HG02678 (cell line): ENCODE measurements at regions not wholly inside any gene's neighbourhood (a gene's known extent, or its start where the extent isn't known, plus 50 kb on each side); places are given as distances from the start of the nearest gene placed in this dataset.
"Not testable (repeated sequence)": the region's sequence is repeated elsewhere in the genome, so short reads cannot be mapped to it uniquely, and the experiment has no call there.

ENCODE experiments used
- ATAC-seq: cut with Tn5 transposase; IDR thresholded peaks from one replicate; pipeline ENCODE4 v1.9.1; 2021; ENCODE audit warnings: mild to moderate bottlenecking, moderate library complexity; ENCODE audit not compliant: unreplicated experiment

DNA sequence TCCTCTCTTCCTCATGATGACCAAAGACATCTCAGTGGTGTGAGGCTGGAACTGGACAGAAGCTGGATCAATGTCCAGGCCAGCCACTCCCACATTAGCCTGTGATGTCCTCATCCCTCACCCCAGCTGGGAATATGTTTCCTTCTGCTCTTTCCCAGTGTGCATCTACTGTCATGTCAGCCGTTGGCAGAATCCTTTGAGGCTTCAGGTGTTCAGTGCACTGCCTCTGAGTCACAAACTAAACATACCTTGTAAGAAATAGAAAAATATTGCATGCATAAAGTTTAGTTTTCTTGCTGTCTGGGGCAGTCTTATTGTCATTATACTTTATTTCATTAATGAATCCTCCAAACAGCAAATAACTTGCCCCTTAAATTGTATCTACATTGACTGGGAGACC lies 161.6 kb upstream of the RASGRP1 start:
- no peak for ATAC-seq

- ATAC-seq: no peak
These were observed 168.7 kb upstream of the RASGRP1 start for GRCh38 chr15:38733331-38733730.

DNA sequence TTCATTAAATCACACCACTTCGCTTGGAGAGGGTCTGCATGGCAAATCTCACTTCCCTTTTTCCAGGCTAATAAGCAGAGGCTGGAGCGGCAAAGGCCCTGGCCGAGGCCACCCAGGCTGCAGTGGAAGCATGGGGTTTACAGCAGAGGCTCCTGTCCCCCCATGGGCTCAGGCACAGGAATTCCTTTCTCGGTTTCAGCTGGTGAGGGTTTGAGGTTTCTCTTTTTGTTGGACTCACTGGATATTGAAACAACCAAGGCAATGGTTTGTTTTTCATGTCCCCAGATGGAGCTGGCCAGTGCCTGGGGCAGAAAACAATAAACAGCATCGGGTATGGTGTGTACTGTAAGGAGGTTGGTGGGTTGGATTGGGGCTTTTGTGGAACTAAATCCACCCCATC lies 175.6 kb upstream of the RASGRP1 start:
- ATAC-seq: no peak

DNA sequence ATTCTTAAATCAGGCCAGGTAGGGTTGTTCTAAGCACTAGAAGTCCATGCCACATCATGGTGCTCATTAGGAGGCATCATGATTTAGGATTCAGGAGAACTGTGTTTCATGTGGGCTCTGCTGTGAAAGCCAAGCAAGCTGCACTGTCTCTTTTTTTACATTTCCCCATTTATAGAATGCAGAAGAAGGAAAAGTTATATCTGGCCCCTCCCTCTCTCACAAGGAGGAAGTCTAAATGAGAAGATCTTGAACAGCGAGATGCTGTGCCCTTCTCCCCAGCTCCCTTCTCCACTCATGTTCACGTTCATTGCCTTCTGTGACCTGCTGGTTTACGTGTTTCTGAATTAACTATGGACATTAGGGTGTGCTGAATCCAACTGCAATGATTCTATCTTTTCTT lies 178.5 kb upstream of the RASGRP1 start:
- ATAC-seq: no peak

DNA sequence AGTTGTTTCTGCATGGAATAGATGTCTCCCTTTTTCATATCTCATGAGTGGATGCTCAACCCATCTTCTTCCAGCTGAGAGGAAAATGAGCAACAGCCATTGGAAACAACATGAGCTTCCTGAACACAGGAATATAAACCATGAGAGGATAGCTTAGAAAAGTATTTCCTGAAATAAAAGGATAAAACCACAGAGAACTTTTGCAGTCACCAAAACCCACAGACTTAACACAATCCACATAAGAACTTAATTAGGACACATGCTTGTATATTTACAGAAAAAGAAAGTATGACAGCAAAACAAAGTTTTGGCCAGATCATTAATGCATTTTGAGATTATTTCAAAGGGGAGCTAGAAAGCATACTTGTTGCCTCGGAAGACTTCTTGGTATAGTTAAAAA lies 180.5 kb upstream of the RASGRP1 start:
- no peak for ATAC-seq

DNA sequence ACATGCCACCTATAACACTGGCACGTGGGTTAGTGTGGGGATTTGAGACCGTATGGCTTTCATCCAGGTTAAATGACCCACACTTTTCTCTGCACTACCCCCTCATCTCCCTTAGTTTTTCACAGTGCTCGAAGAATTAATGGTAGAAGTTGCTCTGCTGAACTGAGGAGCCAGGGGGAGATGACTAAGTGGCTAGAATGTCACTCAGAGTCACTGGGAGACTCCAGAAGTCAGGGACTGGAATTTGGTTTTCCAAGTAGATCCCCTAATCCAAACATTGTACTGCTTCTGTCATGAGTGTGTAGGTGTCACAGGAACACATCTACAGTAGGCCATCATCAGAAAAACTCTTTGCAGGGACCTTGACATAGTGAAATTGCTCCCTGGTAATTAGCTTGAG lies 181.0 kb upstream of the RASGRP1 start:
- ATAC-seq: no peak

DNA sequence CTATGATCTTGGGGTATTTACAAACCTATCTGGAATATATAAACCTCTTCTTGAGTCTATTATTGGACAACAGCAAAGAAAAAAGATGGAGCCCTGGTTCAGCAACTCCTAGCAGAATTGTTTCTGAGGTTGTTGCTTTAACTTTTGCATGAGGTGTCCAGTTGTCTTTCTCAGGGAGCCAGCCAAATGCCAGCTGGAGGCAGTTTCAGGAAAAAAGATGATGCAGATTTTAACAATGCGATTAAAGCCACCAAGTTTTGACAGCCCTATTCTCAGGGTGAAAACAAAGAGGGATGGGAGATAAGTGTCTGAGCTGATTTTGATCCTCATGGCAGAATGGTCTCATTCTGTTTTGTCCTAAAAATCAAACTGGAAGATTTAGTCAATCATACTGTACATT lies 181.6 kb upstream of the RASGRP1 start:
- ATAC-seq: no peak

DNA sequence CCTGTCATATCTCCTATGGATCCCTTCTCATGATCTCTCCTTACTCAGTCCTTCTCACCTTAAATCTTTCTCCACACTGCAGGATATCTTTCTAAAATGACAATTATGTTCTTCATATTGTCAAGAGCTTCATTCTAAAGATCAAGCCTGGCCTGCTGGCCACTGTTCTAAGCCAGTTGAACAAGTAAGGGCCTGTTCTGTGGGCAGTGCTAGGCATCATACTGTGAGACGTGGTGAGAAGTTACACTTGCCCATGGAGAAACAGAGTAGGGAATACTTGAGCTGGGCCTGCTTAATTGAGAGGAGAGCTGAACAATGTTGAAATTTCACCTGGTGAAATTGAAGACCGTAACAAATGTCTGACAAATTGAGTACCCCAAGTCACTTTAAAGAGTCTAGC lies 184.1 kb upstream of the RASGRP1 start:
- no peak for ATAC-seq

GRCh38 chr15:38750786-38751185 lies 186.2 kb upstream of the RASGRP1 start:
- ATAC-seq: no peak

DNA sequence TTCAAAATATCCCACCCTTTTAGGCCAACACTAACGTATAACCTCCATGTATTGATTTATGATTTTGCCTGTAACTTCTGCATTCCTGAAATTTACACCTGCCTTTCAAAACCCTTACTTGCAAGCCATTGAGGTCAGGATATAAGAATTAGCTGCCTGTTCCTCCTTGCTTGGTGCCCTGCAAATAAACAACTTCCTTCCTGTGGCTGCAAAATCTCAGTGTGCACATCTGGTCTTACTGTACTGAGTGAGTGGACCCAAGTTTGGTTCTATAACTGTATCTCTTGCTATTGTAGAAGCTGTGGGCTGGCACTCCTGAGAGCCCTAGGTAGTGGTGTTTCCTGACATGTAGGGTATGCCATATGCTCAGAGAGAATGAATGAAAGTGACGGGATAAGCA lies 191.1 kb upstream of the RASGRP1 start:
- ATAC-seq: no peak

GRCh38 chr15:38756441-38756840 lies 191.8 kb upstream of the RASGRP1 start:
- ATAC-seq: no peak

DNA sequence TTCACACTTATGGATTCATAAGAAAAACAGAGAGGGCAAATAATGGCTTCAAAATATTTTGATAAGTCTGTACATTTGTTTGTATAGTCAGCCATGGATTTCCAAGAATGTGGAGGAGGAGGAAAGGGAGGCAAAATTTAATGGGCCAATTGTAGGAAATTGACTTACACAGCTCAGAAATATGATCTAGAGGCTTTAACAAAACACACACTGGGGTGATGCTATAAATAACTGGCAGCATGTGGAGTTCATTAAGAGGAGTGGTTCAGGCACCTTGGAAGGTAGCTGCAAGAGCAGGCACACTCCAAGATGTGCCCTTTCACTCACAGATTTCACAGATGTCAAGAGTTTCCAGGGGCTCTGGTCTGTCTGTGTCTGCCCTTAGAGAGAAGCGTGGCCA lies 193.4 kb upstream of the RASGRP1 start:
- no peak for ATAC-seq

- no peak for ATAC-seq
These were observed 197.1 kb upstream of the RASGRP1 start for GRCh38 chr15:38761681-38762080.

- ATAC-seq: no peak
These were observed 204.4 kb upstream of the RASGRP1 start for GRCh38 chr15:38768970-38769369.

- ATAC-seq: no peak
These were observed 204.9 kb upstream of the RASGRP1 start for GRCh38 chr15:38769492-38769891.

- ATAC-seq: not testable (repeated sequence)
These were observed 209.5 kb upstream of the RASGRP1 start for GRCh38 chr15:38774076-38774475.

DNA sequence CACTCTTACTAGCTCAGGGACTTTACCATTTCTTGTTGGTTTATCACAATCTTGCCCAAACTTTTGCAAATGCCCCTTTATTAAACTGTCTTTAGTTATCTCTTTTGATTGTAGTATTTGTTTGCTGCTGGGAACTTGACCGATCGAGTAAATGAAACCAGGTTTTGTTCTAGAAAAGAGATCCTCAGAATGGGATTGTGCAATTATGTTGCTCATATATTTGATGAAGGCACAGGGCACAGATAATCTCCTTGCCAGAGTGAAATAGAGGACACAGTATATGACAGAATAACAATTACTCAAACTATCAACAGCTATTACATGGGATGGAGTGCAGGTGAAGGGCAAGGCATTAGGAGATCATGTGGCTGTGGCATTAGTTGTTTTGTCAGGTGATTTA lies 216.6 kb upstream of the RASGRP1 start:
- no peak for ATAC-seq

DNA sequence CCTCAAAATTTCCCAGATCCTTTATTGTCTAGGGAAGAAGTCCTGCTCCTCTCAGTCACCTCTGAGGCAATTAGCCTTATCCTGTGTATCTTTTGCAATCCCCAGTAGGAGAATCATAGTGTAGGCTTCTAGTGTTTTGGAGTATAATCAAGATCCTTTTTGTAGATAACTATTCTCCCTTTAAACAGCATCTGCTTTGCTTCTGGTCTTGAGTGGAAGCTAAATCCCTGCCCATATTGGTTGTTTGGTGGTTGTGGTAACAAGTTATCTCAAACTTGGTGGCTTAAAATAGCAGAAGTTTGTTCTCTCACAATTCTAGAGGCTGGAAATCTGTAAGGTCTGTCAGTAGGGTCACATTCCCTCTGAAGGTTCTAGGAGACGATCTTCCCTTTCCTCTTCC lies 217.5 kb upstream of the RASGRP1 start:
- no peak for ATAC-seq

DNA sequence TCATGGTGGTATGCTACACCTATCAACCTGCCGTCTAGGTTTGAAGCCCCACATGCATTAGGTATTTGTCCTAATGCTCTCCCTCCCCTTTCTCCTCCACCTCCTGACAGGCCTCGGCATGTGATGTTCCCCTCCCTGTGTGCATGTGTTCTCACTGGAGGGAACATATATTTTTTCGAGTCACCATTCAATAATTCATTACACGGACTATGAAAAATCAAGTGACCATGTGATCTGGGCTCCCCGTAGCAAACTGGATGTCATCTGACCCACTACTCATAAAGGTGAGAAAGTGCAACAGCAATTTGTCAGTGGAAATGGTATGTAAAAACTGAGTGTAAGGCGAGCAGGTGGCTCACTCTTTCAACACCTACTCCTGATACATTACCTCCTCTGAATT lies 224.3 kb upstream of the RASGRP1 start:
- ATAC-seq: no peak

DNA sequence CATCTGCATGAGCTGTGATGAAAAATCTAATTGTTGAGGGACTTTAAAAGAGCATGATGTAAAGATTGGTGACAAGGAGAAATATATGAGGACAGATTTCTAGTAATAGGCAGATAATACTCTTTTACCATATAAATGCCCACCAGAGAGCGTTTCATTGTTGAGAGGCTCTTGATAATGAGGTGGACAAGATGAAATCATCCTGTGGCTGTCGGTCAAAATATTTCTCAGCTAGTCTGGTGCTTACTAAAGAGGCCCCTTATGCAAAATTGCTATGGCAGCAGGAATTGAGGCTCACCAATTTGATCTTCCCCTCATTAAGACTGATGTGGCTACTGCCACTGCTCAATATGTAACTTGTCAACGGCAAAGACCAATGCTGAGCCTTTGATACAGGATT lies 225.0 kb upstream of the RASGRP1 start:
- ATAC-seq: no peak

- no peak for ATAC-seq
These were observed 228.7 kb upstream of the RASGRP1 start for GRCh38 chr15:38793206-38793810.

GRCh38 chr15:38795471-38796245 lies 231.0 kb upstream of the RASGRP1 start:
- no peak for ATAC-seq

DNA sequence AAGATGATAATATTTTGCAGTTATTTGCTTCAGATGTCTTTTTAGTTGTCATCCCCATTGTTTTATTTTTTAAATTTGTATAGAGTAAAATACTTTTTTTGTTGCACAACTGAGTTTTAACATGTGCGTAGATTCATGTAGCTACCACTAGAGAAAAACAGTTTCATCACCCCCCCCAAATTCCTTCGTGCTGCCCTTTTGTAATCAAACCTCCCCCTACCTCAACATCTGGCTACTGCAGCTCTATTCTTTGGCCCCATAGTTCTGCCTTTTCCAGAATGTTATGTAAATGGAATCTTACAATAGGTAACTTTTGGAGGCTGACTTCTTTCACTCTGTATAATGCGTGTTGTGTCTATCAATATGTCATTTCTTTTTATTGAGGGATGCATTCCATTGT lies 232.0 kb upstream of the RASGRP1 start:
- ATAC-seq: no peak
